Stimulated activated CD4-positive, alpha-beta T cell treated with anti-CD3 and anti-CD28 coated beads, TNF-alpha, amount 100 ng/mL, for 48 hours (primary cell): ENCODE measurements at regions not wholly inside any gene's neighbourhood (a gene's known extent, or its start where the extent isn't known, plus 50 kb on each side); places are given as distances from the start of the nearest gene placed in this dataset.
"Not testable (repeated sequence)": the region's sequence is repeated elsewhere in the genome, so short reads cannot be mapped to it uniquely, and the experiment has no call there.

Experiments used
- DNase-seq, 3 donors: peaks; one replicate each; pipeline ENCODE4 v3.0.0-alpha.2; 2020; ENCODE audit warnings: low read depth in 3 of 3

- not testable (repeated sequence) for DNase-seq
Observed at GRCh38 chr9:105022545-105022944, 94.6 kb upstream of the ABCA1 start.

GRCh38 chr9:105023788-105024187, 95.8 kb upstream of the ABCA1 start:
- no peak for DNase-seq

DNA sequence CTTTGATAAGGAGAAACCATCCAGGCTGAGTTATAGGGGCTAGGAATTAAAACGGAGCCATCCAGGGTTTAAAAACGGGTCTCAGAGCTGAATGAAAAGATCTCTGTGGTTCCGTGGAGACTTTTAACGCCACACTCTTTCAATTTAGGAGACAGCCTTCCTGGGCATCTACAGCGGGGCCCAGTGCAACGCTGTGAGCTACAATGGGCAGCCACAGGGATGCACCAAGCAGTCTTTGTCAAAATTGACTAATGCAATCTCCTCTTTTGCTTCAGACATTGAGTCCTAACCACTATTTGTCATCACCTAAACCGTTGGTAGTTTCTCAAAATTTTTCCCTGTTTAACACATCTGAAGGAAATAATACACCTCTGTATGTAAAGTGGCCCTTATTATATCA, 96.6 kb upstream of the ABCA1 start:
- DNase-seq: no peak

- no peak for DNase-seq
Observed at GRCh38 chr9:105026451-105026850, 98.5 kb upstream of the ABCA1 start.

- DNase-seq: no peak
Observed at GRCh38 chr9:105027084-105027483, 99.1 kb upstream of the ABCA1 start.

GRCh38 chr9:105030285-105030684, 102.3 kb upstream of the ABCA1 start:
- DNase-seq: no peak

GRCh38 chr9:105037139-105037538, 109.2 kb upstream of the ABCA1 start:
- no peak for DNase-seq

- no peak for DNase-seq
Observed at GRCh38 chr9:105038051-105038450, 110.1 kb upstream of the ABCA1 start.

DNA sequence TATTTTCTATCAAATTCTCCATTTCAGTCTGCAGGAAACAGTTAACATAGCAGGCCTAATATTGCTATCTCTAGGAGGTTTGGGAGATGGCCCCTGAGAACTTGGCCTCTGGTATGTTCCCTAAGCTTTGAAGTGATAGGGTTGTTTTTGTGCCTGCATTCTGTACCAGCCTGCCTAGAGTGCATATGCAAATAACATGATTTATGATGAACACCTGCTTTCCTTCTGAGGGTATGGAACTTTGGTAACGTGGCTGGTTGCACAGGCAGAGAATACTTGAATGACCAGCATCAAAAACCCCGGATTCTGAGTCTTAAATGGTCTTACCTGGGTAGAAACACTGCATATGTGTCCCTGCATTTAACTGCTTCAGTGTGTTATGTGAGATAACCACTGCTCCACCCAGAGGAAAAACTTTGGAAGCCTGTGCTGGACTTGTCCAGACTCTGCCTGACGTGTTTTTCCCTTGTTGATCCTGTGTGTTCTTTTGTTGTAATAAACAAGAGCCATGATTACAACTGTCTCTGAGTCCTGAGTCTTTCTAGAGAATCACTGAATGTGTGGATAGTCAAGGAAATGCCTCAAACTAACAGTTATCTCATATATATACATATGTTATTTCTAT, 111.3 kb upstream of the ABCA1 start:
- DNase-seq: no peak

DNA sequence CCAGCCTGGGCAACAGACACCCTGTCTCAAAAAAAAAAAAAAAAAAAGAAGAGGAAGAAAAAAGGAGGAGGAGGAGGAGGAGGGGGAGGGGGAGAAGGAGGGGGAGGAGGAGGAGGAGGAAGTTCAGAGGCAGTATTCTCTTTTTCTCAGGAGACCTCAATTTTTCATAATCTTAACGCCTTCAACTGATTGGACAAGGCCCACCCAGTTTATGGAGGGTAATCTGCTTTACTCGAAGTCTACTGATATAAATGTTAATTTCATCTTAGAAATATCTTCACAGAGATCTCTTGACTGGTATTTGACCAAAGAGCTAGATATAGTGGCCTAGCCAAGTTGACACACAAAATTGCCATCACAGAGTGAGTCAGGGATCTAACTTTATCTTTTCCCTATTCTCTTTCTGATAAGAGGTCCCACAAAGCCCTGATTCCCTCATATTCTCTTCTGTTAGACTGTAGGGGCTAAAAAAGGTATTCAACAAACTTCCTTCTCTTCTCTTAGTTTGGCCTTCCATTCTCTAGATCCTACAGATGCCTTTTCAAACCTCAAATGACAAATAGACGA, 115.5 kb upstream of the ABCA1 start:
- no peak for DNase-seq

- DNase-seq: no peak
Observed at GRCh38 chr9:105044518-105044917, 116.6 kb upstream of the ABCA1 start.

DNA sequence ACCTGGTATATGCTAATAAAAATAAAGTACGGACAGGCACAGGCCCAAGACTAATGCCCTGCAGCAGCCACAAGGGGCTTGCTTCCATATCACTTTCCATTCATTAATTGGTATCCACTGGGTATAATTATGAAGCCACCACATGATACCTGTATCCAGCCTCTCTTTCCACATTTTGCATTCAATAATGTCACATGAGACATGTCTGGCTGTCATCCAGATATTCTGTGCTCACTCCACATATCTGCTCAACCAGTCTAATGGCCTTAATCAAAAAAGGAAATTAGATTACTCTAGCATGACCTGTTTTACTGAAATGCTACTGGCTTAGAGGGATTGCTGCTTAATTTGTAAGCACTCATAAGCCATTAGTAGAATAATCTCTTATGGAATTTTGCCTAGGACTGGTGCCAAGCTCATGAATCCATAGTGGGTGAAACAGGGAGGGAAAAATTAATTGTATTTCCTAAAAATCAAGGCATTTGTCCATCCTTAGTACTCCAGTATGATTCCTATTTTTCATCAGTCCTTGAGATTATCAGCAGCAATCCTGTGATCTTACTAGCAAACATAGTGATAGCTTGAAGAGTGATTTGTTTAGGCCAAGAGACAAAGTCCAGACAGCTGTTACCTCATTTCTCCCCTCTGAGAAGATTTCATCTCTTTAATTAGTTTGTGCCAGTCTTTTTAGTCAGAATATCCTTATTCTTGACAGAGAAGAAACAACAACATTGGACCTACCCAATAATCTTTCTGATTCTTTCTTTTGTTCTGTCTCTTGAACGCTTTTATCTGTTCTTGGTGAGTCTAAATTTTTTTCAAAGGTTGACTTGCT, 119.2 kb upstream of the ABCA1 start:
- DNase-seq: no peak

- no peak for DNase-seq
Observed at GRCh38 chr9:105047742-105048041, 119.7 kb upstream of the ABCA1 start.

GRCh38 chr9:105048331-105048730, 120.4 kb upstream of the ABCA1 start:
- no peak for DNase-seq

DNA sequence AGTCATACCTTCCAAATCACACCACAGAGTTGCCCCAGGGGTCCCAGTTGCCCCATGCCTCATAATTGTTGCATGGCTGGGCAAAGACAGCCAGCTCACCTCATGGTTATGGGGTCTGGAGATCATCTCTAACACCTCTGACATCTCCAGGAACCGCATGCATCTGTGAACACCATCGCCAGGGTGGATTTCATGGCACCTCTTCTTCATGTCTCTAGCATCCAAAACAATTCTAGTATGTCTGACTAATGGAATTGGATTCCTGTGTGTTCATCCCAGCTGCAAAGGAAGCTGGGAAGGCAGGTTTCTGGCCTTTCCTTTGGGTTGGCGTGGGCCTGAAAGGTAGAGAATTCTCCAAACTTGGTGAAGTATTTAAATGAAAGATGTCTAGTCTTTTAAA, 122.3 kb upstream of the ABCA1 start:
- DNase-seq: no peak

DNA sequence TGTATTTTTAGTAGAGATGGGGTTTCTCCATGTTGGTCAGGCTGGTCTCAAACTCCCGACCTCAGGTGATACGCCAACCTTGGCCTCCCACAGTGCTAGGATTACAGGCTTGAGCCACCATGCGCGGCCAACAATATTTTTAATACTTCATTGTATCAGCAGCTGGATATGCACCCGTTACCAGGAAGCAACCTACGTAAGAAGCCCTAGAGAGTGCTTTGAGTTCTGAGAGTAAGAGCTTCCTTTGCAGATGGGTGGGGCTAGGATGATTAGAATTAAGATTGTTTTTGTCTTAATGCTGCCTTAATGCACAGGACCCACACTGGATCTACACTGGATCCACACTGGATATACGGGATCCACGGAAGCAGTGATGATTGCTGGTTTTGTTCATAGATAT, 123.9 kb upstream of the ABCA1 start:
- no peak for DNase-seq

- no peak for DNase-seq
Observed at GRCh38 chr9:105052346-105052745, 124.4 kb upstream of the ABCA1 start.

DNA sequence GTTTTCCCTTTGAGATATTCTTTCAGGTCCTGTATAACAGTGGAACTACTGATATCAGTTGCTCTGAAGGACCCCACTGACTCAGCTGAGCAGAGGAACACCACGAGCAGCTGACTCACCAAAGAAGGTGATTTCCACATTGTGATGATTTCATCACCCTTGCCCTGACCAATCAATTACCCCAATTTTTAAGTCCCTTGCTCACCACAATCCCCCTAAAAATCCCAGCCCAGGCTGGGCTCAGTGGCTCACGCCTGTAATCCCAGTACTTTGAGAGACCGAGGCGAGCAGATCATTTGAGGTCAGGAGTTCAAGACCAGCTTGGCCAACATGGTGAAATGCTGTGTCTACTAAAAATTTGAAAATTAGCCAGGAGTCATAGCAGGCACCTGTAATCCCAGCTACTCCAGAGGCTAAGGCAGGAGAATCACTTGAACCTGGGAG, 125.3 kb upstream of the ABCA1 start:
- DNase-seq: peak; percentile 31 to 64 (median 34)

GRCh38 chr9:105054491-105054890, 126.5 kb upstream of the ABCA1 start:
- no peak for DNase-seq

DNA sequence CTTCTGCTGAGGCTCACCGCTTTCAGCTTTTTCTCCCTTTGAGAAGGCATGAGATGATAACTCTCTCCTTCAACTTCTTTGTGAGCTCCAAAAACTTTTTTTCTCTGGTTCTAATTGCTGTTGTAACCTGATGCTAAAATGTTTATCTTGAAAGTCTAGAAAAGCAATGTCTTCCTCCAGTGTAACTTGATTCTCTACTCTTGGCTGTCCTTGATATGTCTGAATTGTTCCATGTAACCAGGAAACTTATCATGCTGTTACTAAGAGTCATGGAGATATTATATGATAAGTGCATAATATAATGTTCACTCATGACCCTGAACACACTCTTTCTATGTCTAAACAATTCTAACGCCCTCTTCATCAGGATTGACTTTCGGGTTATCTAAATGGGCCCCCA, 128.0 kb upstream of the ABCA1 start:
- no peak for DNase-seq

DNA sequence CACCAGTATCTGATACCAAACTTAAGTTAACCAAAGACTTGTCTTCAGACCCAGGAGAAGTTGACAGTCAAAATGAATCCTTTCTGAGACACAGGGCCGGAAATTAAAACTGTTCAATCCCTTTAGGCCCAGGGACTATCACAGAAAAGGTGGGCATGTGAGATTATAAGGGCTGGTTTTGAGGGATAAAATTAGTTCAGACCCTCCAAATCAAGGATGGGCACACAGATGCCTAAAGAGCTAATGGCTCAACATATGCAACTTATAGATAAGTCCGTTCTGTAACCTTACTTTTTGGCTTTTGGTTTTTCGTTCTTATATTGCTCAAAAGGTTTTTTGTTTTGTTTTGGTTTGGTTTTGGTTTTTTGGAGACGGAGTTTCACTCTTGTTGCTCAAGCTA, 129.6 kb upstream of the ABCA1 start:
- DNase-seq: no peak

DNA sequence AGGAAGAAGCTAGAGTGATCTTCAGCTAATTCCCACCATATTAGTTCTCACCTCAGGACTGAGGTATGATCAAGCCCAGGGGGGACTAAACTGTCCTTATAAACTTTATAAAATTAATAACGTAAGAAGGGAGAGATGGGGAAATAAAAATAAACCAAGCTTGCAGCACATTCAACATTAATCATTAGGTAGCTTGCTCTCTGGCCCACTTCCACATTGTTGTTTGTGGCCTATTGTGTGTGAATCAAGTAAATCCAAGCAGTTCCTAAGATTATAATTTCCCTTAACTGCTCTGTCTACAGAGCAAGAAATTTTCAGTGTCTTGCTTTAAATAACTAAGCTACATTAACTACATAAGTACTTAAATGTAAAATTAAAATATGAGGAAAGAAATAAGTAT, 131.3 kb upstream of the ABCA1 start:
- no peak for DNase-seq

GRCh38 chr9:105062222-105062855, 134.4 kb upstream of the ABCA1 start:
- no peak for DNase-seq
